OCI-LY3 (cell line): ENCODE measurements at regions not wholly inside any gene's neighbourhood (a gene's known extent, or its start where the extent isn't known, plus 50 kb on each side); places are given as distances from the start of the nearest gene placed in this dataset.

ENCODE experiments used
- EZH2phosphoT487 ChIP-seq: fragments of 200-600 bp; shearing (Covaris generic); IDR thresholded peaks from 2 replicates; pipeline ENCODE4 v1.6.1; 2018; ENCODE audit warnings: antibody characterized with exemption, mixed run types, low read depth
- TF ChIP-seq, protein P1 (sequence below): fragments of 200-600, 300-600 bp; sonication (generic); IDR thresholded peaks from 2 replicates; pipeline ENCODE4 v1.5.1; 2014; ENCODE audit warnings: antibody characterized with exemption, low read length, low read depth

DNA sequence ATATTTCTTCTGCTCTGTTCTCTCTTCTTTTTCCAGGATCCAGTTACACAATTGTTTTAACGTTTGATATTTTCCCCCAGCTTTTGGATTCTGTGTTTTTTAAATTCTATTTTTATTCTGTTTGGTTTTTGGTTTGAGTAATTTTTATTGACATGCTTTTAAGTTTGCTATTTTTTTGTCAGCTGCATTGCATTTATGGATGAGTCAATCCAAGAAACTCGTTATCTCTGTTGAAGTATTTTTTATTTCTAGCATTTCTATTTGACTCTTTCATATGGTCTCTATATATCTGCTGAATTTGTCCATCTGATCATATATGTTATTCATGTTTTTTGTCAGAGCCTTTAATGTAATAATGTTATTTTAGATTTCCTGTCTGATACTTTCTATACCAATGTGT, 65.6 kb downstream of the DDIT4L start:
- TF ChIP-seq, protein P1, sequence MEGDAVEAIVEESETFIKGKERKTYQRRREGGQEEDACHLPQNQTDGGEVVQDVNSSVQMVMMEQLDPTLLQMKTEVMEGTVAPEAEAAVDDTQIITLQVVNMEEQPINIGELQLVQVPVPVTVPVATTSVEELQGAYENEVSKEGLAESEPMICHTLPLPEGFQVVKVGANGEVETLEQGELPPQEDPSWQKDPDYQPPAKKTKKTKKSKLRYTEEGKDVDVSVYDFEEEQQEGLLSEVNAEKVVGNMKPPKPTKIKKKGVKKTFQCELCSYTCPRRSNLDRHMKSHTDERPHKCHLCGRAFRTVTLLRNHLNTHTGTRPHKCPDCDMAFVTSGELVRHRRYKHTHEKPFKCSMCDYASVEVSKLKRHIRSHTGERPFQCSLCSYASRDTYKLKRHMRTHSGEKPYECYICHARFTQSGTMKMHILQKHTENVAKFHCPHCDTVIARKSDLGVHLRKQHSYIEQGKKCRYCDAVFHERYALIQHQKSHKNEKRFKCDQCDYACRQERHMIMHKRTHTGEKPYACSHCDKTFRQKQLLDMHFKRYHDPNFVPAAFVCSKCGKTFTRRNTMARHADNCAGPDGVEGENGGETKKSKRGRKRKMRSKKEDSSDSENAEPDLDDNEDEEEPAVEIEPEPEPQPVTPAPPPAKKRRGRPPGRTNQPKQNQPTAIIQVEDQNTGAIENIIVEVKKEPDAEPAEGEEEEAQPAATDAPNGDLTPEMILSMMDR = no peak
- no peak for TF ChIP-seq EZH2phosphoT487
